RWPE1 (cell line): ENCODE measurements at regions not wholly inside any gene's neighbourhood (a gene's known extent, or its start where the extent isn't known, plus 50 kb on each side); places are given as distances from the start of the nearest gene placed in this dataset.

ENCODE experiments used
- CTCF ChIA-PET: fragments of 350-600 bp; sonication (Branson Sonifier 250); formaldehyde crosslinking; extraction: SDS; loops from one replicate; lab custom pipeline; 2021; lab: Yijun Ruan, JAX
- POLR2A ChIA-PET: fragments of 400-600 bp; formaldehyde crosslinking; extraction: SDS; loops from one replicate; lab custom pipeline; 2020; ENCODE audit warnings: antibody characterized with exemption; ENCODE audit not compliant: low non-redundant PET; lab: Yijun Ruan, JAX
- DNase-seq: peaks from one replicate; pipeline ENCODE4 v3.0.0; 2012; ENCODE audit warnings: low spot score
- H3K27ac ChIP-seq: fragments of 450-650 bp; 2 replicates; pipeline ENCODE4 v1.5.1; 2017
- TF ChIP-seq, protein P1 (sequence below): fragments of 450-650 bp; conservative IDR thresholded peaks from 2 replicates; pipeline ENCODE4 v1.5.1; 2017; ENCODE audit warnings: low read depth, mild to moderate bottlenecking

DNA sequence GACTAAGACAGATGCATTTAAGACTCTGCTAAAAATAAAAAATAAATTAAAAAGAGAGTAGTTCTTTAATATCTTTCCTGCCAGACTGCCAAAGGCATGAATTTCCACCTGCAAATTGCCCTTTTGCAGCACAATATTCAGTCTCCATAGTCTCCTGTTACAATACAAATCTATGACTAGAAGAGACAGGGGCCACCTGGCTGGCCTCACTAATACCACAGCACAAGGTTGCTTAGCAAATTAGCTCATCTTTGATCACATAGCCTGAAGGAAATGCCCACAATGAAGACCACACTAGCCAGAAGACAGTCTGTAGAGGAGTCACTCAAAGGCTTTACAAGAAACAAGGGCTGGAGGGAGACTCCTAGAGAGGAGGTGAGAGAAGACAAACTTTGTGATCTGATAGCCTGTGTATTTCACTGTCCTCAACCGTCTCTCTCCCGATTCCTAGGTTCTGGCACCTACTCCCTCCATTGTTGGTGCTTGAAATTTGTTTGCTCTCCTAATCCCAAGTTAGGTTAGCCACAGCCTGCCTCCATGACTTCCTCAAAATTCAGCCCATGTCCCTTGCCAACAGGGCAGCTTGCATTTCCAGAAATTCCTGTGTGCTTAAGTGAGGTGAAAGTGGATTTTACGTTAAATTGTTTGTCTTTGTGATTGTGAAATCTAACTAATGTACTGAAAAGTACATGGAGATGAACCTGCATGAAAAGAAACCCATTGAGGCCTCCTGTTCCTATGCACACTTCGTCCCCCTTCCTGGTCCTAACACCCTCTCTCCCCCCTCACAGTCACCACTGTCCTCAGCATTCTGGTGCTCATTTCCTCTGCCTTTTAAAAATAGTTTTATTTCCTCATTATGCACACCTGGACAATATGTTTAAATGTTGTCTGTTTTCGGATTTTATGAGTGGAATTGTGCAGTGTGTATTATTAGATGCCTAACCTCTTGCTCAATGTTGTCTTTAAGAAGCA, 88.7 kb upstream of the PLXNC1 start:
- TF ChIP-seq, protein P1, sequence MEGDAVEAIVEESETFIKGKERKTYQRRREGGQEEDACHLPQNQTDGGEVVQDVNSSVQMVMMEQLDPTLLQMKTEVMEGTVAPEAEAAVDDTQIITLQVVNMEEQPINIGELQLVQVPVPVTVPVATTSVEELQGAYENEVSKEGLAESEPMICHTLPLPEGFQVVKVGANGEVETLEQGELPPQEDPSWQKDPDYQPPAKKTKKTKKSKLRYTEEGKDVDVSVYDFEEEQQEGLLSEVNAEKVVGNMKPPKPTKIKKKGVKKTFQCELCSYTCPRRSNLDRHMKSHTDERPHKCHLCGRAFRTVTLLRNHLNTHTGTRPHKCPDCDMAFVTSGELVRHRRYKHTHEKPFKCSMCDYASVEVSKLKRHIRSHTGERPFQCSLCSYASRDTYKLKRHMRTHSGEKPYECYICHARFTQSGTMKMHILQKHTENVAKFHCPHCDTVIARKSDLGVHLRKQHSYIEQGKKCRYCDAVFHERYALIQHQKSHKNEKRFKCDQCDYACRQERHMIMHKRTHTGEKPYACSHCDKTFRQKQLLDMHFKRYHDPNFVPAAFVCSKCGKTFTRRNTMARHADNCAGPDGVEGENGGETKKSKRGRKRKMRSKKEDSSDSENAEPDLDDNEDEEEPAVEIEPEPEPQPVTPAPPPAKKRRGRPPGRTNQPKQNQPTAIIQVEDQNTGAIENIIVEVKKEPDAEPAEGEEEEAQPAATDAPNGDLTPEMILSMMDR: no peak
- no peak for DNase-seq
- CTCF ChIA-PET: no interaction called here
- H3K27ac ChIP-seq: no peak overlapping the region
- POLR2A ChIA-PET: no interaction called here

DNA sequence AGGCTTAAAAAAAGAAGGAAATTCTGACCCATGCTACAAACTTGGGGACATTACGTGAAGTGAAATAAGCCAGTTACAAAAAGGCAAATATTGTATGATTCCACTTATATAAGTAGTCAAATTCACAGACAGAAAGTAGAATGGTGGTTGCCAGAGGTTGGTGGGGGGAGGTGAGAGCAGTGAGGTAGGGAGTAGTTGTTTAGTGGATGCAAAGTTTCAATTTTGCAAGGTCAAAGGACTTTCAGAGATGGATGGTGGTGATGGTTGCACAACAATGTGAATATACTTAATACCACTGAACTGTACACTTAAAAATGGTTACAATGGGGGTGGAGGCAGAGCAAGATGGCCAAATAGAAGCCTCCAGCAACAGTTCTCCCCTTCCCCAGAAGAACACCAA, 86.2 kb upstream of the PLXNC1 start:
- TF ChIP-seq, protein P1: no peak
- H3K27ac ChIP-seq: no peak overlapping the region
- CTCF ChIA-PET: no interaction called here
- no peak for DNase-seq
- POLR2A ChIA-PET: no interaction called here

DNA sequence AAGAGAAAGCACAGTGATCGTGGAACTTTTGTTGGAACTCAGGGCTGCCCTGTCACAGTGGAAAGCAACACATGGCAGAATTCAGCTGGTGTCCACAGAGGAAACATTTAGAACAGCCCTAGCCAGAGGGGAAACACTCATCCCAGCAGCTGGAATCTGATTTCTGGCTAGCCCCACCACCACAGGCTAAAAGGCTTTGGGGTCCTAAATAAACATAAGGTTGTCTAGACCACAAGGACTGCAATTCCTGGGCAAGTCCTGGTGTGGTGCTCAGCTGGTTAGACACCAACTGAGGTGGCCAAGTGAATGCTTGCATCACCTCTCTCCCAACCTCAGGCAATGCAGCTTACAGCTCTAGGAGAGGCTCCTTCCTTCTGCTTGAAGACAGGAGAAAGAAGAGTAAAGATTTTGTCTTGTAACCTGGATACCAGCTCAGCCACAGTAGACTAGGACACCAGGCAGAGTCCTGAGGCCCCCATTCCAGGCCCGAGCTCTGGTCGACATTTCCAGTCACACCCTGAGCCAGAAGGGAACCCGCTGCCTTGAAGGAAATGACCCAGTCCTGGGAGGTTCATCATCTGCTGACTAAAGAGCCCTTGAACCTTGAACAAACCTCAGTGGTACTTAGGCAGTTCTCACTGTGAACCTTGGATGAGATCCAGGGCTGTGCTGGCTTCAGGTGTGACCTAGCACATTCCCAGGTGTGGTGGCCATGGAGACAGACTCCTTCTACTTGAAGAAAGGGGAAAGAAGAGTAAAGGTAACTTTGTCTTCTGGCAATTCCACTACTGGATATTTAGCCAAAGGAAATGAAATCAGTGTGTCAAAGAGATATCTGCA, 85.4 kb upstream of the PLXNC1 start:
- POLR2A ChIA-PET: no interaction called here
- CTCF ChIA-PET: no interaction called here
- no peak overlapping the region for H3K27ac ChIP-seq
- no peak for DNase-seq
- TF ChIP-seq, protein P1: no peak

DNA sequence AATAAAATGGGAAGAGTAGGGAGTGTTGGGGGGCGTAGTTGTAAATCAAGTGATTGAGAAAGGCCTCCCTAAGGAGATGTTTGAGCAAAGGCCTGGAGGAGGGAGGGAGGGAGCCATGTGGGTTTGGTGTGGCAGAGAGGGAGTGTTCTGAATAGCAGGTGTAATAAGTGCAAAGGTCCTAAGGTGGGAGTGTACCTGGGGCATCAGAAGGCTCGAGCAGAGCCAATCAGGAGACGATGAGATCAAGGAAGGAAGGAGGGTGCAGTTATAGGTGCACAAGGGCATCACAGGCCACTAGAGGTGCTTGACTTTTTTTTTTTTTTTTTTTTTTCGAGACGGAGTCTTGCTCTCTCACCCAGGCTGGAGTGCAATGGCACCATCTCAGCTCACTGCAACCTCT, 77.9 kb upstream of the PLXNC1 start:
- ChIA-PET CTCF (no interaction called here), POLR2A (no interaction called here)
- TF ChIP-seq, protein P1: no peak
- no peak for DNase-seq
- H3K27ac ChIP-seq: no peak overlapping the region

- DNase-seq: no peak
- ChIA-PET CTCF (no interaction called here), POLR2A (no interaction called here)
- TF ChIP-seq, protein P1: no peak
- no peak overlapping the region for H3K27ac ChIP-seq
Measured at GRCh38 chr12:94071258-94071657, 77.1 kb upstream of the PLXNC1 start.

- ChIA-PET POLR2A (no interaction called here), CTCF (interaction anchor here (0.9 kb wide), 1 partner anchor 28 kb away, joined by 3 read pairs; no protein-coding TSS in a partner anchor)
- no peak overlapping the region for H3K27ac ChIP-seq
- TF ChIP-seq, protein P1: no peak
- no peak for DNase-seq
Measured at GRCh38 chr12:94073441-94074051, 74.8 kb upstream of the PLXNC1 start.
